HG02571 (cell line): ENCODE measurements at regions not wholly inside any gene's neighbourhood (a gene's known extent, or its start where the extent isn't known, plus 50 kb on each side); places are given as distances from the start of the nearest gene placed in this dataset.

Experiments used
- ATAC-seq: cut with Tn5 transposase; IDR thresholded peaks from one replicate; pipeline ENCODE4 v1.9.1; 2021; ENCODE audit warnings: mild to moderate bottlenecking, moderate library complexity; ENCODE audit not compliant: unreplicated experiment

DNA sequence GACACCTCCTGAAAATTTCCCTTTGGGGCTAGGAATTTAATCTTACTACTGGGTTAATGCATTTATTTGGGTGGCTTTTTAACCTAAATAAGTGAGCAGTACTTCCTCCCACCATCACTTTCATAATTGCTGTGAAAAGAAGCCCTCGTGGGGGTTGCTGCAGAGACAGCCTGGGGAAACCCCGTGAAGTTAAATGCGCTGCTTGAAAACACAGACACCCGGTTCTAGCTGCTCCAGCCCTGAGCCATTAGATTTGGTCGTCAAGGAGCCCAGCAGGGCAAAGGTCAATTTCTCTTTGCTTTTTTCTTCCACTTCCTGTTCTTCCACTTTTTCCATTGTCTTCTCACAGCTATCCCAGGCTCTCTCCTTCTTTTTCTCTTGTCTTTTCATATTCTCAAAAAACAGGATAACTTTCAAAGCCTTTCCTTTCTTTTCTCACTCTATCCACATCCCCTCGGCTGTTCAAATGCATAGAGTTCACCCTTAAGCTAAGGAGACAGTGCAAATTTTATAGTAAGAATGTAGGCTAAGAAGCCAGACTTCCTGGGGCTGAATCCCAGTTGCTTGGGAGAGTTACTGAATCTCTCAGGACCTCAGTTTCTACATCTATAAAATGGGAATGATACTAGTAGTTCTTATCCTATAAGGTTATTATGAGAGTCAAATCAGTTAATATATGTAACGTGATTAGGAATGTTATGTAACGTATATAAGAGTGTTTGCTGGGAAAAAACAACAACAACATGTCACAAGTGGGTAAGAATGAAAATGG lies 91.5 kb upstream of the ZNF827 start:
- peak; percentile 78 for ATAC-seq

DNA sequence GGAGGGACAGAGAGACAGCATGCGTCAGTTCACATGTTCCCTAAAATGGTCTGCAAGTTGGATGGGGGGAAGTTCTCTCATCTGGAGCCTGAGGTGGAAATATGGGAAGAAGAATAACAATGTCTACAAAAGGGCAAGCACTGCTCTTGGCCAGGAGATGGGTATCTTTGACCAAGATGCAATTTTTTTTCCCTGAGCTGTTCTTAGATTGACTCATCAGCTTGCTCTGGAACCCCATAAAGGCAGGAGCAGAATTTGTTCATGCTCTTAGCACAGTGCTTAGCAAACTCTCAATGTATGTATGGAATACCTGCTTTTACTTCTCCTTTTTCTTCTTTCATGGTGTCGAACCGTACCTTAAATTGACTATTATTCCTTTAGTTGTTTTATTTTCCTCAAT lies 90.5 kb upstream of the ZNF827 start:
- peak; percentile 47 for ATAC-seq

DNA sequence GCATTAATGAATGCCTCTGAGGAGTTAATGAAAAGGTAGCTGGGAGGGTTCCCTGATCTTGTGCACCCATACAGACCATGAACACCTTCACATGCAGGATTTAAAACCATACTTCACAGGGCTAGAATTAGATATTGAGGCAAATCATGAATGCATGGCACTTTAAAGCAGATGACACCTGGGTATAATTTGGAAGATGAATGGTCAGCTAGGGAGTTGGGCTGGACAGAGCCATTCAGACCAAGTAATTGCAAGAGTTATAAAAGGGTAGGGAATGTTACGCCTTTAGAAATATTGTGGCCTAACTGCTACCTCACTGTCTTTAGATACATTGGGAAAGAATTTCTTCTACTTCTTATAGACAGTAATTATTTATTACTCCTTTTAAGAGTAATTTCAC lies 89.1 kb upstream of the ZNF827 start:
- no peak for ATAC-seq

DNA sequence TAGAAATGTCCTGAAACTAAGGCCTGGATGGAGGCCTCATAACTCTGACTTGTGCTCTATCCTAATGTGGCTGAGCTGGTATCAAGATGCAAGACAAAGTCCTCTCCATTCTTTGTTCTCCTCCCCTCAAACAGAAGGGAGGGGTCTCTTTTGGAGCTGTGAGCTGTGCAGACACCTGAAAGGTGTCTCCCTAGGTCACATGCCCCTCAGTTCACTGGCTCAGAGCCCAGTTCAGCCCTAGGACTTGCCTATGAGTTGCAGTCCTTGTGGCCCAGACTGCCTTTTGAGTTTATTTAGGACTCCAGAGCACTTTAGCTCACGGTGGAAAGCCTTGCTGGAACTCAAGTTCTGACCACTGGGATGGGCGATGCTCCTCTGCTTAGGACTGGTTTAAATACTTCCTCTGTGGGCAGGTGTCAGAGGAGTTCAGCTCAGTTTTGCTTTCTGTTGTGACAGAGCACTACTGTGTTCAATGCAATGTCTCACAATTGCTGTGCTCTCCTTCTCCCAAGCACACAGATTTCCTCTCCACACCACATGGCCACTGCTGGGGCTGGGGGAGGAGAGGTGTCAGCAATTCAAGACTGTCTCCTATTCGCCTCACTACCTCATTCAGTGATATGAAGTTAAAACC lies 84.8 kb upstream of the ZNF827 start:
- peak; percentile 97 for ATAC-seq

DNA sequence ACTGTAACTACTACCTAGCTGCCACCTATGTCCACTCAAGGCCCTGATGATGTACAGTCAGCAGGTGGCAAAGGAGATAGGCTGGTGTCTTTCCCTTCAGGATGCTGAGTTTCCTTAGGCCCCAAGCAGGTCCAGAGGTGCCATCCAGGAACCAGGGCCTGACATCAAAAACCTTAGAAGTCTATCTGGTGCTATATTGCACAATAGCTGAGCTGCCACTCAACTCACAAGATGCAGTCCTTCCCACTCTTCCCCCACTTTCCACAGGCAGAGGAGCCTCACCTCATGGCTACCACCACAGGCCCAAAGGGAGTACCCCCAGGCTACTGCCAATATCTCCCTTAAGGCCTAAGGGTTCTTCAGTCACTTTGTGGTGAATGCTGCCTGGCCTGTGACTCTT lies 83.9 kb upstream of the ZNF827 start:
- no peak for ATAC-seq

DNA sequence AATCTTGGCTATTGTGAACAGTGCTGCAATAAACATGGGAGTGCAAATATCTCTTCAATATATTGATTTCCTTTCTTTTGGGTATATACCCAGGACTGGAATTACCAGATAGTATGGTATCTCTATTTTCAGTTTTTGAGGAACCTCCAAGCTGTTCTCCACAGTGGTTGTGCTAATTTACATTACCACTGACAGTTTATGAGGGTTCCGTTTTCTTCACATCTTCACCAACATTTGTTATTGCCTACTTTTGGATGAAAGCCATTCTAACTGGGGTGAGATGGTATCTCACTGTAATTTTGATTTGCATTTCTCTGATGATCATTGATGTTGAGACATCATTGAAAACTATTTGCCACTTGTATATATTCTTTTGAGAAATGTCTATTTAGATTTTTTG lies 79.6 kb upstream of the ZNF827 start:
- no peak for ATAC-seq

DNA sequence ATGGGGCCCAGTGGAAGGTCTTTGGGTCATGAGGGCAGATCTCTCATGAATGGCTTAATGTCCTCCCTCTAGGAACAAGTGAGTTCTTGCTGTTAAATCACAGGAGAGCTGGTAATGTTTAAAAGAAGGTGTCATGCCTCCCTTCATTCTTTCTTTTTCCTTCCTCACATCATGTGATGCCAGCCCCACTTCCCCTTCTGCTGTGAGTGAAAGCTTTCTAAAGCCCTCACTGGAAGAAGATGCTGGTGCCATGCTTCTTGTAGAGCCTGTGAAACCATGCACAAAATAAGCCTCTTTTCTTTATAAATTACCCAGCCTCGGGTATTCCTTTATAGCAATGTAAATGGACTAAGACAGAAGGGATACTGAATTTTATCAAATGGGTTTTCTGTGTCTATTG lies 66.1 kb upstream of the ZNF827 start:
- no peak for ATAC-seq

DNA sequence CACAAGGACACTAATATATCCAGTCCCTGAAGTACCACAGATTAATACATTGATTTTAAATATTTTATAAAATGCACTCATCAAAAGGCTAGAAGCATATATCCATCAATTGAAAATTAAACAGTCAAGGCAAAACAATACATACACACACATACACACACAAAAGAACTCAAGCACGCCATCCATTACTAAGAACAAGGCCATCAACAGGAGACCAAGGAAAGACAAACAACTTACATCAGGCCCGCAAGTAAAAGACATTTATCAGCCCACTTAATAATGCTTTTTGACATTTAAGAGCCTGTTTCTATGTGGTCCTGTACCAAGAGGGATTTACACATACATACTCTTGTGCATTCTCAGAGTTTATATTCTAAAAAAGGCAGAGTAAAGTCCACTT lies 50.0 kb upstream of the ZNF827 start:
- no peak for ATAC-seq
